A673 (cell line): ENCODE measurements at regions not wholly inside any gene's neighbourhood (a gene's known extent, or its start where the extent isn't known, plus 50 kb on each side); places are given as distances from the start of the nearest gene placed in this dataset.

Experiments used
- CTCF ChIP-seq: fragments of 300-800, 200-600 bp; sonication (generic); conservative IDR thresholded peaks from 2 replicates; pipeline ENCODE4 v1.5.1; 2017; ENCODE audit warnings: low read depth, mild to moderate bottlenecking, antibody characterized with exemption, low read length, moderate library complexity, mixed read lengths
- EZH2 ChIP-seq: fragments of 200-600 bp; sonication (generic); IDR thresholded peaks from 2 replicates; pipeline ENCODE4 v1.6.1; 2017; ENCODE audit warnings: borderline replicate concordance, low read depth, mild to moderate bottlenecking, mixed read lengths, antibody characterized with exemption, low read length; ENCODE audit not compliant: poor library complexity, severe bottlenecking

- no peak for TF ChIP-seq CTCF
- TF ChIP-seq EZH2: no peak
These were observed 470.7 kb downstream of the TSHZ3 start for GRCh38 chr19:30878495-30878894.
